ENCODE measurements at regions not wholly inside any gene's neighbourhood (a gene's known extent, or its start where the extent isn't known, plus 50 kb on each side); places are given as distances from the start of the nearest gene placed in this dataset.

GRCh38 chr22:27466778-27467438 lies 334.6 kb downstream of the MN1 start:
- DNase-seq, result no peak

- DNase-seq, result no peak
Measured at GRCh38 chr22:27467711-27468110, 333.8 kb downstream of the MN1 start.

- no peak for DNase-seq
Measured at GRCh38 chr22:27468712-27469111, 332.8 kb downstream of the MN1 start.

- DNase-seq, result no peak
Measured at GRCh38 chr22:27470169-27470772, 331.3 kb downstream of the MN1 start.

GRCh38 chr22:27472975-27473374 lies 328.6 kb downstream of the MN1 start:
- no peak for DNase-seq

- DNase-seq, result no peak
Measured at GRCh38 chr22:27473533-27473932, 328.0 kb downstream of the MN1 start.

- no peak for DNase-seq
Measured at GRCh38 chr22:27474112-27474571, 327.4 kb downstream of the MN1 start.

GRCh38 chr22:27474711-27475547 lies 326.6 kb downstream of the MN1 start:
- DNase-seq, result no peak

GRCh38 chr22:27475548-27475897 lies 326.0 kb downstream of the MN1 start:
- DNase-seq, result no peak

GRCh38 chr22:27476318-27476717 lies 325.2 kb downstream of the MN1 start:
- no peak for DNase-seq

GRCh38 chr22:27476729-27477128 lies 324.8 kb downstream of the MN1 start:
- no peak for DNase-seq

GRCh38 chr22:27477171-27477570 lies 324.4 kb downstream of the MN1 start:
- DNase-seq, result no peak

- no peak for DNase-seq
Measured at GRCh38 chr22:27480487-27480886, 321.1 kb downstream of the MN1 start.

GRCh38 chr22:27482402-27482801 lies 319.2 kb downstream of the MN1 start:
- DNase-seq, result no peak

GRCh38 chr22:27483095-27483785 lies 318.3 kb downstream of the MN1 start:
- no peak for DNase-seq

- no peak for DNase-seq
Measured at GRCh38 chr22:27485842-27486241, 315.7 kb downstream of the MN1 start.

GRCh38 chr22:27487600-27488452 lies 313.7 kb downstream of the MN1 start:
- DNase-seq, result no peak

GRCh38 chr22:27488456-27489177 lies 312.9 kb downstream of the MN1 start:
- DNase-seq, result no peak

GRCh38 chr22:27489178-27489675 lies 312.3 kb downstream of the MN1 start:
- no peak for DNase-seq

- no peak for DNase-seq
Measured at GRCh38 chr22:27490080-27490479, 311.5 kb downstream of the MN1 start.

- no peak for DNase-seq
Measured at GRCh38 chr22:27491888-27492287, 309.7 kb downstream of the MN1 start.
